ENCODE measurements at regions not wholly inside any gene's neighbourhood (a gene's known extent, or its start where the extent isn't known, plus 50 kb on each side); places are given as distances from the start of the nearest gene placed in this dataset.

- no peaks in the 10 kb centered on the region for H3K27me3 Mint-ChIP-seq
- no peak for DNase-seq
- no peak overlapping the region for H3K4me3 ChIP-seq (ENCODE audit: low read length)
- ChIA-PET POLR2A (no interaction called here), CTCF (no interaction called here)
- H3K9me3 Mint-ChIP-seq = peaks cover 0 to 16% (median 2%) of the 10 kb centered on the region in 5 donors
- H3K27me3 ChIP-seq (ENCODE audit: insufficient read depth, low read length, poor library complexity, severe bottlenecking) = no peaks in the 10 kb centered on the region
- no peaks in the 10 kb centered on the region for H3K9me3 ChIP-seq (ENCODE audit: low read length)
- no peak overlapping the region for H3K27ac Mint-ChIP-seq
- H3K27ac ChIP-seq (ENCODE audit: low read depth, low read length) = no peak overlapping the region
- H3K4me3 Mint-ChIP-seq = no peak overlapping the region
- H3K4me1 ChIP-seq (ENCODE audit: insufficient read depth, low read length) = no peaks in the 10 kb centered on the region
- H3K36me3 Mint-ChIP-seq = no peaks in the 10 kb centered on the region
- no peaks in the 10 kb centered on the region for H3K36me3 ChIP-seq (ENCODE audit: insufficient read depth, low read length)
- no peaks in the 10 kb centered on the region for H3K4me1 Mint-ChIP-seq
Measured at GRCh38 chr5:105745111-105745510, 1925.6 kb downstream of the EFNA5 start.

- no peaks in the 10 kb centered on the region for H3K4me1 Mint-ChIP-seq
- DNase-seq = no peak
- Histone ChIP-seq H3K36me3 (ENCODE audit: insufficient read depth, low read length) (no peaks in the 10 kb centered on the region), H3K9me3 (ENCODE audit: low read length) (no peaks in the 10 kb centered on the region), H3K27ac (ENCODE audit: low read depth, low read length) (no peak overlapping the region), H3K4me3 (ENCODE audit: low read length) (no peak overlapping the region), H3K4me1 (ENCODE audit: insufficient read depth, low read length) (no peaks in the 10 kb centered on the region), H3K27me3 (ENCODE audit: insufficient read depth, low read length, poor library complexity, severe bottlenecking) (no peaks in the 10 kb centered on the region)
- no peak overlapping the region for H3K27ac Mint-ChIP-seq
- peaks cover 0 to 25% (median 2%) of the 10 kb centered on the region in 5 donors for H3K9me3 Mint-ChIP-seq
- ChIA-PET CTCF (no interaction called here), POLR2A (no interaction called here)
- H3K36me3 Mint-ChIP-seq = no peaks in the 10 kb centered on the region
- H3K4me3 Mint-ChIP-seq = no peak overlapping the region
- no peaks in the 10 kb centered on the region for H3K27me3 Mint-ChIP-seq
Measured at GRCh38 chr5:105740242-105740641, 1930.5 kb downstream of the EFNA5 start.

GRCh38 chr5:105739732-105740131, 1931.0 kb downstream of the EFNA5 start:
- ChIA-PET POLR2A (no interaction called here), CTCF (interaction anchor here (1.3 kb wide), 1 partner anchor 38 kb away, joined by 3 read pairs; no protein-coding TSS in a partner anchor)
- Histone ChIP-seq H3K27ac (ENCODE audit: low read depth, low read length) (no peak overlapping the region), H3K36me3 (ENCODE audit: insufficient read depth, low read length) (no peaks in the 10 kb centered on the region), H3K4me3 (ENCODE audit: low read length) (no peak overlapping the region), H3K27me3 (ENCODE audit: insufficient read depth, low read length, poor library complexity, severe bottlenecking) (no peaks in the 10 kb centered on the region), H3K9me3 (ENCODE audit: low read length) (no peaks in the 10 kb centered on the region), H3K4me1 (ENCODE audit: insufficient read depth, low read length) (no peaks in the 10 kb centered on the region)
- Mint-ChIP-seq H3K4me3 (no peak overlapping the region), H3K4me1 (no peaks in the 10 kb centered on the region), H3K36me3 (no peaks in the 10 kb centered on the region), H3K27ac (no peak overlapping the region), H3K27me3 (no peaks in the 10 kb centered on the region), H3K9me3 (peaks cover 0 to 27% (median 2%) of the 10 kb centered on the region in 5 donors)
- no peak for DNase-seq

- Histone ChIP-seq H3K4me3 (ENCODE audit: low read length) (no peak overlapping the region), H3K36me3 (ENCODE audit: insufficient read depth, low read length) (no peaks in the 10 kb centered on the region), H3K27me3 (ENCODE audit: insufficient read depth, low read length, poor library complexity, severe bottlenecking) (no peaks in the 10 kb centered on the region), H3K9me3 (ENCODE audit: low read length) (no peaks in the 10 kb centered on the region), H3K27ac (ENCODE audit: low read depth, low read length) (no peak overlapping the region), H3K4me1 (ENCODE audit: insufficient read depth, low read length) (no peaks in the 10 kb centered on the region)
- Mint-ChIP-seq H3K27ac (no peak overlapping the region), H3K4me1 (no peaks in the 10 kb centered on the region), H3K9me3 (peaks cover 0 to 37% (median 3%) of the 10 kb centered on the region in 5 donors), H3K4me3 (no peak overlapping the region), H3K36me3 (no peaks in the 10 kb centered on the region), H3K27me3 (no peaks in the 10 kb centered on the region)
- no peak for DNase-seq
- POLR2A ChIA-PET = no interaction called here
- CTCF ChIA-PET = no interaction called here
Measured at GRCh38 chr5:105735704-105736103, 1935.0 kb downstream of the EFNA5 start.

- POLR2A ChIA-PET = no interaction called here
- Mint-ChIP-seq H3K4me3 (no peak overlapping the region), H3K27me3 (no peaks in the 10 kb centered on the region), H3K9me3 (peaks cover 0 to 28% (median 7%) of the 10 kb centered on the region in 5 donors), H3K27ac (no peak overlapping the region), H3K36me3 (no peaks in the 10 kb centered on the region), H3K4me1 (no peaks in the 10 kb centered on the region)
- Histone ChIP-seq H3K36me3 (ENCODE audit: insufficient read depth, low read length) (no peaks in the 10 kb centered on the region), H3K9me3 (ENCODE audit: low read length) (no peaks in the 10 kb centered on the region), H3K27me3 (ENCODE audit: insufficient read depth, low read length, poor library complexity, severe bottlenecking) (no peaks in the 10 kb centered on the region), H3K27ac (ENCODE audit: low read depth, low read length) (no peak overlapping the region), H3K4me1 (ENCODE audit: insufficient read depth, low read length) (no peaks in the 10 kb centered on the region), H3K4me3 (ENCODE audit: low read length) (no peak overlapping the region)
- CTCF ChIA-PET = no interaction called here
- DNase-seq = no peak
Measured at GRCh38 chr5:105730982-105731381, 1939.8 kb downstream of the EFNA5 start.

- Histone ChIP-seq H3K27me3 (ENCODE audit: insufficient read depth, low read length, poor library complexity, severe bottlenecking) (no peaks in the 10 kb centered on the region), H3K9me3 (ENCODE audit: low read length) (no peaks in the 10 kb centered on the region), H3K27ac (ENCODE audit: low read depth, low read length) (no peak overlapping the region), H3K4me1 (ENCODE audit: insufficient read depth, low read length) (no peaks in the 10 kb centered on the region), H3K4me3 (ENCODE audit: low read length) (no peak overlapping the region), H3K36me3 (ENCODE audit: insufficient read depth, low read length) (no peaks in the 10 kb centered on the region)
- no peak overlapping the region for H3K4me3 Mint-ChIP-seq
- no peak for DNase-seq
- ChIA-PET POLR2A (no interaction called here), CTCF (no interaction called here)
- no peaks in the 10 kb centered on the region for H3K4me1 Mint-ChIP-seq
- no peak overlapping the region for H3K27ac Mint-ChIP-seq
- no peaks in the 10 kb centered on the region for H3K27me3 Mint-ChIP-seq
- H3K9me3 Mint-ChIP-seq = peaks cover 0 to 25% (median 9%) of the 10 kb centered on the region in 5 donors
- H3K36me3 Mint-ChIP-seq = no peaks in the 10 kb centered on the region
Measured at GRCh38 chr5:105726093-105726492, 1944.6 kb downstream of the EFNA5 start.

GRCh38 chr5:105708442-105708841, 1962.3 kb downstream of the EFNA5 start:
- Mint-ChIP-seq H3K9me3 (peaks cover 2 to 36% (median 9%) of the 10 kb centered on the region in 5 donors), H3K36me3 (no peaks in the 10 kb centered on the region), H3K27ac (no peak overlapping the region), H3K4me3 (no peak overlapping the region), H3K4me1 (no peaks in the 10 kb centered on the region), H3K27me3 (no peaks in the 10 kb centered on the region)
- CTCF ChIA-PET = no interaction called here
- no peaks in the 10 kb centered on the region for H3K4me1 ChIP-seq (ENCODE audit: insufficient read depth, low read length)
- DNase-seq = no peak
- POLR2A ChIA-PET = no interaction called here
- no peak overlapping the region for H3K27ac ChIP-seq (ENCODE audit: low read depth, low read length)
- no peak overlapping the region for H3K4me3 ChIP-seq (ENCODE audit: low read length)
- H3K36me3 ChIP-seq (ENCODE audit: insufficient read depth, low read length) = no peaks in the 10 kb centered on the region
- no peaks in the 10 kb centered on the region for H3K27me3 ChIP-seq (ENCODE audit: insufficient read depth, low read length, poor library complexity, severe bottlenecking)
- no peaks in the 10 kb centered on the region for H3K9me3 ChIP-seq (ENCODE audit: low read length)

- Mint-ChIP-seq H3K4me1 (no peaks in the 10 kb centered on the region), H3K27ac (no peak overlapping the region), H3K27me3 (no peaks in the 10 kb centered on the region), H3K4me3 (no peak overlapping the region), H3K9me3 (peaks cover 4 to 49% (median 17%) of the 10 kb centered on the region in 5 donors), H3K36me3 (no peaks in the 10 kb centered on the region)
- ChIA-PET CTCF (no interaction called here), POLR2A (no interaction called here)
- DNase-seq = no peak
- Histone ChIP-seq H3K4me1 (ENCODE audit: insufficient read depth, low read length) (no peaks in the 10 kb centered on the region), H3K27ac (ENCODE audit: low read depth, low read length) (no peak overlapping the region), H3K36me3 (ENCODE audit: insufficient read depth, low read length) (no peaks in the 10 kb centered on the region), H3K4me3 (ENCODE audit: low read length) (no peak overlapping the region), H3K9me3 (ENCODE audit: low read length) (no peaks in the 10 kb centered on the region), H3K27me3 (ENCODE audit: insufficient read depth, low read length, poor library complexity, severe bottlenecking) (no peaks in the 10 kb centered on the region)
Measured at GRCh38 chr5:105702323-105702722, 1968.4 kb downstream of the EFNA5 start.

GRCh38 chr5:105696440-105696839, 1974.3 kb downstream of the EFNA5 start:
- no peak for DNase-seq
- Mint-ChIP-seq H3K4me1 (no peaks in the 10 kb centered on the region), H3K9me3 (peaks cover 7 to 31% (median 17%) of the 10 kb centered on the region in 5 donors), H3K36me3 (no peaks in the 10 kb centered on the region), H3K4me3 (no peak overlapping the region), H3K27me3 (no peaks in the 10 kb centered on the region), H3K27ac (no peak overlapping the region)
- H3K4me1 ChIP-seq (ENCODE audit: insufficient read depth, low read length) = no peaks in the 10 kb centered on the region
- H3K27ac ChIP-seq (ENCODE audit: low read depth, low read length) = no peak overlapping the region
- H3K27me3 ChIP-seq (ENCODE audit: insufficient read depth, low read length, poor library complexity, severe bottlenecking) = no peaks in the 10 kb centered on the region
- H3K4me3 ChIP-seq (ENCODE audit: low read length) = no peak overlapping the region
- ChIA-PET POLR2A (no interaction called here), CTCF (no interaction called here)
- H3K9me3 ChIP-seq (ENCODE audit: low read length) = no peaks in the 10 kb centered on the region
- no peaks in the 10 kb centered on the region for H3K36me3 ChIP-seq (ENCODE audit: insufficient read depth, low read length)

Data from CD8-positive, alpha-beta memory T cell (primary cell).